ENCODE measurements at regions not wholly inside any gene's neighbourhood (a gene's known extent, or its start where the extent isn't known, plus 50 kb on each side); places are given as distances from the start of the nearest gene placed in this dataset.

DNA sequence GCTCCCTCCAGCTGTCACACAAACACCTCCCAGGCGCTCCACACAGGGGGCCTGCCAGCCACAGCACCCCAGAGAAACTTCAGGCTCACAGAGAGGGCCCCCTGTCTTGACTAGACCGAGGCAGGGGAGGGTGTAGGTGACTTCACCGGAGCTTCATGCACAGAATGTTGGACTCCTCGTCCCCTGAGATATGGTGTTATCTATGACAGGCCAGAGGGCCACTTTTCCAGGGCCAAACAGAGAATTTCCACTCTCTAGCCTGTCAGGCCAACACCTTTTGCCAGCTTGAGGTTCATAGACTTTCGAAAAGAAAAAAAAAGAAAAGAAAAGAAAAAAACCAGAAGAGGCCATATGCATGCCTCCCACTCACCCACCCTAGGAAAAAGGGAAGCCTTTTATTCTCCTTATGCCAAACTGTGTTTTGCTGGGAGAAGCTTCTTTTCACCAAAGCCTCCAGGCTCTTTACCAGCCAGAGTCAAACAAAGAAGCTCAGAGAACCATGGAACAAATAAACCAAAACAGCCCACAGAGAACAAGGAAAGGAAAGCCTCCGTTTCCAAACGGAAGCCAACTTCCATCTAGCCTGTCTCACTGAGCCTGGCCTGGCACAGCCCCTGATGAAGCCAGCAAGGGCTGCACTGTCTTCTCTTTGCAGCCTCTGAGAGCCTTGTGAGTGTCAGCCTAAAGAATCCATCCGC, 313.2 kb upstream of the JARID2 start:
- no peak for DNase-seq

DNA sequence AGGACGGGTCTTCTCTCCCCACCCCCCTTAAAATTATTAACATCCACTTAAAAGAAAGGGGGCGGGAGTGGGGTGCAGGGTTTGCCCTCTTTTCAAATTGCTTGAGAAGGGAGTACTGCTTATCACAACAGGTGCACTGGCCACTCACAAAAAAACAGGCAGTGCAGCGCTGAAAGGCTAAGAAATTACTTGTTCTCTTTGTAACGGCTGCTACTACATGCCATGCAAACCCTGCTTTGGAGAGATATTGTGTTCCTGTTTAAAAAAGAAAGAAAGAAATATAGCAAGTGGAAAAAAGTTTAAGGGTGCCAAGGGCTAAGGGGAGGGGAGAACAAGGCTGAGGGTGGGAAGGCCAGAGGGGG, 312.7 kb upstream of the JARID2 start:
- DNase-seq = no peak

DNA sequence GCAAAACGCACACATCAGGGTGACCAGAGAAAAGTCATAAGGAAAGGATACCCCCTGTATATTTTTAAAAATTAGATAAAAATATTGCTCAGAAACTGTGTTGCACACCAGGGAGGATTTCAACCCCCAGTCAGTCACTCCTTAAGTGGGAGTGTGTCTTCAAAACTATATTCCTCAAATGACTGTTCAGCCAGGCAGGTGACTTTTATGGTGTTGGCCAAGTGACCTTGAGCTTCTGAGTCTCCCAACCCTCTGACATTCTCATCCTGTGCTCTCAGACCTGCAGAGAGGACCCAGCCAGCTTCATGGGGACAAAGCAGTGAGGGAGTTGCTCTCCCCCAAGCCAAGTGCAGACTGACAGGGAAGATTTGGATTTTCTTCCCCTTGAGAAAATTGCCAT, 311.9 kb upstream of the JARID2 start:
- DNase-seq = no peak

DNA sequence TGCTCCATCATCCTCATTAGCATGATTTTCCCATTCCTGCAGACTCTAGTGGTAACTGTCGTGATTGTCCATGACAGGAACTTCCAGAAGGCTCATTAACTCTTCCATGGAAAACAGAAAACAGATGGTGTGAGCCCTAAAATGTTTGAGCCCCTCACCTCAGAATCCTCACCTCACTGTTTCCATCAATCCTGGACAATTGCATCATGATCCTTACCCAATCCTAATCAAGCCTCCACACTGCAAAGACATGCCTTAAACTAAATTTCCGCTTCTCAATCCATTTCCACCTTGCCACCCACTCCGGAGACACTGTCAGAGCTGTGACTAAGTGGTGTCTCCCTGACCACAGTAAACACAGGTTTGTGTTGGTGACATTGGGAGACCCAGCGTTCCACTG, 311.0 kb upstream of the JARID2 start:
- no peak for DNase-seq

DNA sequence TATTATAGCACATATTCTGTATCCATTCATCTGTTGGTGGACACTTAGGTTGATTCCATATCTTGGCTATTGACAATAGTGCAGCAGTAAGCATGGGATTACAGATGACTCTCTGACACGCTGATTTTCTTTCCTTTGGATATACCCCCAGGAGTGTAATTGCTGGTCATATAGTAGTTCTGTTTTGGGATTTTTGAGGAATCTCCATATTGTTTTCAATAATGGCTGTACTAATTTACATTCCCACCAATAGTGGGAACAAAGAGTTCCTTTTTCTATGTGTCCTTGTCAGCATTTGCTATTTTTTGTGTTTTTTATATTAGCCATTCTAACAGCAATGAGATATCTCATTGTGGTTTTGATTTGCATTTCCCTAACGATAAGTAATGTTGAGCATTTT, 309.0 kb upstream of the JARID2 start:
- no peak for DNase-seq

DNA sequence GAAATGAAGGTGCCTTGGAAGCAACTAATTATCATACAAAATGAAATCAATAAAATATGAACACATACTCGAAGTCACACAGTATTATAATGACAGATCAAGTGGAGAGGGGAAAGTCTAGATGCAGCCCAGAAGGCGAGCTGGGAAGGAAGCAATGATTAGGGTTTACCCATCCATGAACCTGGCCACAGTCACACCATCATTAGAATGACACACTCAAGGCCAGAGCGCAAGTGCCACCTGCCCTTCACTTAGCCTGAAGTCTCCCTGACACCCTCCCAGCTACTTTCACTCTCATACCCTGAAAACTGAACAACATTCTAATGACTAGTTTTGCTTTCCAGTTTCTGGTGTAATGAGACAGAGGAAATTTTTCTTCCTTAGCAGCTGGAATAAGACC, 302.8 kb upstream of the JARID2 start:
- no peak for DNase-seq

DNA sequence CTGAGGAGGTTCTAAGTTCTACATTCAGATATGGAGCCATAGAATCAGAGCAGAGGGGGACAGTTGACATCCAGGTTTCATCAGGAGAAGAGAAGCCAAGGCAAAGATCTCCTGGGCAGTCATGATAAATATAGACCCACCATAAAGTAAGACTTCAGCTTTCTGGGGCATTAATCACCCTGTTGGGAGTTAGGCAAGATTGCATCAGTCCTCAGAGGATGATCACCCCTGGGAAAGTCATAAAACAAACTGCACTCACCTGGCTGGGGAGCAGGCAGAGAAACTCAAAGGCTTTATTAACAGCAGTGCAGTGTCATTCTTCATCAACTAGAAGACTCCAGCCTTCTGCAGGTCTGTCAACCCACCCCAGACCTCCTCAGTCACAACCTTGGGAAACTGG, 301.3 kb upstream of the JARID2 start:
- DNase-seq = no peak

DNA sequence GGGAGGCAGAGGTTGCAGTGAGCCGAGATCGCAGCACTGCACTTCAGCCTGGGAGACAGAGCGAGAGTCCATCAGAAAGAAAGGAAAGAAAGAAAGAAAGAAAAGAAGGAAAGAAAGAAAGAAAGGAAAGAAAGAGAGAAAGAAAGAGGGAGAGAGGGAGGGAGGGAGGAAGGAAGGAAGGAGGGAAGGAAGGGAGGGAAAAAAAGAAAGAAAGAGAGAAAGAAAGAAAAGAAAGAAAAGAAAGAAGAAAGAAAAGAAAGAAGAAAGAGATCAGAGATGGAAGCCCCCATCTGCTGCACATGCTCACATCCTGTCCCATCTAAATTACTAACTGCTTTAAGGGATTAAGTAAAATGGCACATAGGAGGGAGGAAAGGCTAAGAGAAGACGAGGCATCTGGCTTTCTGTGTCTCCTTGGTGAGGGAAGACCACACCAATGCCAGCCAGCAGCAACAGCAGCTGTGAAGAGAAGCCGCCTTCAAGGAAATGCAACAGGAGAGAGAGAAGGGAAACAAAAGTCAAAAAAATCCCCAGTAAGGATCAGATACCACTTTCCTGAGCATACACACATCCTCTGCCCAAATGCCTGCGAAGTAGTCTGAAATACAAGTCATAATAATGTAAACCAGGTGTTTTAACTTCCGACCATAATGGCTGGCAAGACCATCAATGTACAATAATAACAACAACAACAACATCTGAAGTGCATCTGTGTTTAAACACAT, 300.2 kb upstream of the JARID2 start:
- no peak for DNase-seq

DNA sequence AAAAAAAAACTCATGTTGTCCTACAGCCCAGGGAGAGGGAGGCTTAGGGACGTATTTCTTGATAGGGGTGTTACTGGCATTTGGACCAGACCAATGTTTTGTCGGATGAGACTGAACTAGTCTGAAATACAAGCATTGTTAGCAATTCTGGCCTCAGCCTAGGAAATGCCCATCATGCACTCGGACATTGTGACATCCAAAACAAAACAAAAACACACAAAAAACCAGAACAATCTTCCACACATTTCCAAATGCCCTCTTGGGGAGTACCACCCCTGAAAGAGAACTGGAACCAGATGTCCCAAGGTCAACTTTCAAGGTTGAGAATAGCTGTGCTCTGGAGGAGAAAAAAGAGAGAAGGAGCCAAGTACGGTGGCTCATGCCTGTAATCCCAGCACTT, 299.1 kb upstream of the JARID2 start:
- no peak for DNase-seq

DNA sequence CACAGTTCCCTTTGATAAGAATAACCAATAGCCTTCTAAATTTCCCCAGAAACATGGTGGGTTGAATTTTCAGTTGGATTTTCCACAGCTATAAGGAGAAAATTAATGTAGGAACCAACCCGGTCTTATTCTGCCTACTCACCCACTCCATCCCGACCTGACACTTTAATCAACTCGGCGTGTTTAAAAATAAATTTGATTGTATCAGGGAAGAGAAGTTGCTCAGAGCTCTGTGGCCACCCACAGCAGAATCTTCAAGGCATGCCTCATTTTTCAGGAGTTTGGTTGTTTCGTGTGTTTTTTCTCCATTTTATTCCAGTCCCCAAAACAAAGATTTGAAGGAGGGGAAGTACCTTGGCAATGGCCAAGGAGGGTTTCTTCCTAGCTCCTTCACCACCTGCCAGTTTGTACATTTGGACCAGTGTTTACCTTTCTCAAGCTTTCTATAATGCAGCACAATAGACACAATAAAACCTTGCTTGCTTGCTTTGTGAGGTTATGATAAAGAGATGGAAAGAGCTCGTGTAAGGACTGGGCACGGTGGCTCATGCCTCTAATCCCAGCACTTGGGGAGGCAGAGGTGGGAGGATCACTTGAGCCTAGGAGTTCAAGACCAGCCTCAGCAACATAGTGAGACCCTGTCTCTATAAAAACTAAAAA, 297.2 kb upstream of the JARID2 start:
- no peak for DNase-seq

DNA sequence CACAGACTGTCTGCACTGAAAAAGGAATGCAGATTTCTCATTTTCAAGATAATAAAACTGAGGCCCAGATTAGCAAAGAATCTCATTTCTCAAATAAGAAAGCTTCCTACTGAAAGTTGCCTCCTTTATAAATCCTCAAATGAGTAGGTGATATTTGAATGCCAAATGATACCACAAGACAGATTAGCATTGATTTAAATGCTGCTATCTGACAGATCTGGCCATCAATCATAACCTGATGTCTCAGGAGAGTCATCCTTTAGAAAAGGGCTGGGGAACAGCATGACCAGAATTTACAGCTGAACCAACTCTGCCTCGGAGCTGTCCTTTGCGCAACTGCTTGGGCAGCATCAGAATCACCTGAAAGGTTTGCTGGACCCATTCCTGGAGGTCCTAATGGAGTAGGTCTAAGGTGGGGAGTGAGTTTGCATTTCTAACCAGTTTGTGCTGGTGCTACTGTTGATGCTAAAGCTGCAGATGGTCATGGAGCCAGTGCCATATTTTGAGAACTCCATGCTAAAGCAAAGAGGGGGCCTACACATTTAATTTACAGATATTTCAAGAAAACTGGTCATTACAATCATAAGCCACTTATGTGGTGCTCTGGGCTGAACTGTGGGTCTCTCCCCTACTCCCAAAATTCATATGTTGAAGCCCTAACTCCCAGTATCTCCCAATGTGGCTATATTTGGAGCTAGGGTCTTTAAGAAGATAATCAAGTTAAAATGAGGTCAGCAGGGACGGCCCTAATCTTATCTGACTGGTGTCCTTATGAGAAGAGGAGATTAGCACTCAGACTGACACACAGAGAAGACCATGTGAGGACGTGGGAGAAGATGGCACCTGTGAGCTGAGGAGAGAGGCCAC, 295.5 kb upstream of the JARID2 start:
- DNase-seq = no peak

DNA sequence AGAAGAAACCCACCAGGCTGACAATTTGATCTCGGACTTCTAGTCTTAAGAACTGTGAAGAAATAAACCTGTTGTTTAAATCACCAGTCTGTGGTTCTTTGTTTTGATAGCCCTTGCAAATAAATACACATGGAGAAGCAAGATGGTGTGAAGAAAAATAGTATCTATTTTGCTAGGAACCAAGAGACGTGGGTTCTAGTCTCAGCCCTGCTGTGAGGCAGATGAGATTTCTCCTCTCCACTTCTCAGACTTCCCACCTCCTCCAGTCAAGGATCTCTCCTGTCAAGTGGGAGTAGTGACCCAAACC, 294.9 kb upstream of the JARID2 start:
- no peak for DNase-seq

DNA sequence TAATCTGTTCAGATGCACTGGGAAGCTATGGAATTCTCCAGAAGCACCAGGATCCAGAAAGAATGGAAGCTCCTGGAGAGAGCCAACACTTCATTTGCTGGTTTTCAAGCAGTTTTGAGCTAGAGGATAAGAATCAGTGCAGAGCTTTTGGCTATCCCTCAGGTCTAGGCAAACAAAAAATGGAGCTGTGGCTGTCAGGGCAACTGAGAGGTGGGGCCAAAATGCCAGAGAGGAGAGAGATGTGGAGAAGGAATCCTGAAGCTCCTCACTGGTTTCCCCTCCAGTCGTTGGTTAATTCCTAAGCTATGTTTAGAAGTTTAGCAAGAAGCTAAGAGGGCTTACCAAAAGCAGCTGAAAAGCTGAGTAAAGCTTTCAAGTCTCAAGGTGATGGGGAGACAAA, 294.2 kb upstream of the JARID2 start:
- DNase-seq = no peak

DNA sequence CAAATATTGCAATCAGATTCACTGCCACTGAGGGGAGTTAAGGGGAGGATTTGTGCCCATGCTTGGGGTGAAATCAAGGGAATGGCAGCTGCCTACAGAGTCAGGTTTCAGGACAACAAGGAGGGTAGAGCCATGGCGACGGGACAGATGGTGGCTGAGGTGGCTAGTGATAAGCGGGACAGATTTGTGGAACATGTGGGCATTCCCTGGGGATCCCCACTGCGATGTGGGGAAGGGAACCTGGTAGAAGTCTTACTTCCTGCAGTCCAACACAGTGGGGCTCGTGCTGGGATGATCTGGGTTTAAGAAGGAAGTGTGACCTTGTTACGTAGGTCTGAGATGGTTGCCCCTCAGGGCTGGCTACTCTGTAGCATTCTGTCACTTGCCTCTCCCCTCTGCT, 292.0 kb upstream of the JARID2 start:
- no peak for DNase-seq

DNA sequence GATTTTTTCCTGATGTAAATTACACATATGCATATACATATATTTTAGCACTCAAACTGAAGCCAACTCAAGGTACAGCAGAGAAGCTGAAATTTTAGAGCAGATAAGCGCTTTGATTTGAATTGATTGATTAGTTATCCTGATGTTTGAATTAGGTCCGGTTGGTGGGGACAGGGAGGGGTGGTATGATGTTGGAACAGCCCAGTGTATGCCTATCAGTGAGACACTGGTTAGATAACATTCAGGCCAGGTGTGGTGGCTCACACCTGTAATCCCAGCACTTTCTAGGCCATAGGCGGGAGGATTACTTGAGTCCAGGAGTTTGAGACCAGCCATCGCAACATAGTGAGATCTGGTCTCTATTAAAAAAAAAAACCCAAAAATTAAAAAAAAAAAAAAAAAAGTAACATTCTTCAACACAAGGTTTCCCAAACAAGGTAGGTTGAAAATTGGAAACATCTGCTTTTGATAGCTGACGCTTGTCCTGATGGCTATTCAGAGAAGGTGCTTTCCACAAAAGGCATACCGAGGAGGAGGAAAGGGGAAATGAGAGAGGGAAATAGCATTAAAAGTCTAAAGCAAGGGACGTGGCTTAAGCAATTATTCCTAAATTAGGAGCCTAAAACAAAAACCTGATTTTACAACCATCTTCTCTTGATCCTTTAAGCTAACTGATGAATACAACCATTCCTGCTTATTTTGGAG, 288.4 kb upstream of the JARID2 start:
- no peak for DNase-seq

DNA sequence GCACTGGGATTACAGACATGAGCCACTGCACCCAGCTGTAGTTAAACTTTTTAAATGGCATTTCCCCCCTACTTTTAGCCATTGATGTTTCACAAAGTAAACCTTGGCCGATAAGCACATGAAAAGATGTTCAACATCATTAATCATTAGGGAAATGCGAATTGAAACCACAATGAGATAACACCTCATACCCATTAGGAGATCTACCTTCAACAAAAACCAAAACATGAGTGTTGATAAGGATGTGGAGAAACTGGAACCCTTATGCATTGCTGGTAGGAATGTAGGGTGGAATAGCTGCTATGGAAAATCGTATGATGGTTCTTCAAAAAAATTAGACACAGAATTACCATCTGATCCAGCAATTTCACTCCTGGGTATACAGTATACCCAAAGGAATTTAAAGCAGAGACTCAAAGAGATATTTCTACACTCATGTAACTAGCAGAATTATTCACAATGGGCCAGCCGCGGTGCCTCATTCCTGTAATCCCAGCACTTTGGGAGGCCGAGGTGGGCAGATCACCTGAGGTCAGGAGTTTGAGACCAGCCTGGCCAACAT, 286.5 kb upstream of the JARID2 start:
- DNase-seq = no peak

DNA sequence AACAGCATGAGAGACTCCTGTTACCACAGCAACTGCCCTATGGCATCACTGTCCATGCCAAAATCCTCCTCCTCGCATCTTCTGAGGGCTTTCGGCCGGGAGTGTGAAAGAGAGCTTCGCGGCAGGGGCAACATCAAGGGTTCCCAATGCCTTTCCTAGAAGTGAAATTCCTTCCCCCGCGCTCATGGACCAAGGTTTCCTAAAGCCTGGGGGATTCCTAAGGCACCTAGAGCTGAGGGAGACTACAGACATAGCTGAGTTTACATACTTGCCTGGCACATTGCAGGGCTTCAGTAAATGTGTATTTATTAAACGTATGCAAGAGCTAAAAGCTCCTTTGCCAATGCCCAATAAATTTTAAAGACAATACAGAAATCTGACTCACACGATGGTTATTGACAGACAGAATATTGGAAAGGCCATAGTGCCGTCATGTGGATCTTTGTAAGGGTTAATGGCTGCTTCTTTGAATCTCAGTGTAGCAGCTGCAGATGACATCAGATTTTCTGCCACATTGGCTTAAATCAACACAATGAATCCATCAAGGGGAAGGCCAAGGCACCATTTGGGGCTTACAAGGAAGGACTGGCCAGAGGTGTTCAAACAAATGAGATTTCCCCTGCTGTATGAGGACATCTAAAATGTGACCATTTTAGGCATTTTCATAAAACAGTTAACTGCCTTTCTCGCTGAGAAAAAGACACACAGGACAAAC, 281.2 kb upstream of the JARID2 start:
- DNase-seq = no peak

DNA sequence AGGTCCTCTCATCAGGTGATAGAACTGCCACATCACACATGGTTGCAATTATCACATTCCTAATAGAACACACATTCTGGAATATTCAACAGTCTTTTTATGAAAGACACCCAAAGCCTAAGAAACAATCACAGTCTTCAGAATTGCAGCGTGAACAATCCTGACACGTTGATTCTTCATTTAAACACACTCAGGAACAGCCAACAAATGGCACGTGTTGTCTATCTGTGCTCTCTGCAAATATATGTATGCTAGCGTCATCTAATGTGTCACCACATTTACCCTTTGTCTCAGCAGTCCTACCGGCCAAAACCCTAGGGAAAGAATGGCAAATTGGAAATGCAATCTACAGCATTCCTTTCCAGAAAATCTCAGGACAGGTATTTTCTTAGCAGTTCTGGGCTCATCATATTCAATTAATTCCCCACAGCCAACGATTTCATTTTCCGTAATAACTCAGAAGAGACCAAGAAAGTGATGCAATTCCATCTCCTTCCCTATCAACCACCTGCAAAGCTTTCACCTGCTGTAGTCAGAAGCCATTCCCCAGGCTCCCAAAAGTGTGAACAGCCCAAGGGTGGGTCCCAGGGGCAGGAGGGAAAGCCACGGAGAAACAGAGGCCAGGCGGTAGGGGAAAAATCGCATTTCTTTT, 280.3 kb upstream of the JARID2 start:
- no peak for DNase-seq

DNA sequence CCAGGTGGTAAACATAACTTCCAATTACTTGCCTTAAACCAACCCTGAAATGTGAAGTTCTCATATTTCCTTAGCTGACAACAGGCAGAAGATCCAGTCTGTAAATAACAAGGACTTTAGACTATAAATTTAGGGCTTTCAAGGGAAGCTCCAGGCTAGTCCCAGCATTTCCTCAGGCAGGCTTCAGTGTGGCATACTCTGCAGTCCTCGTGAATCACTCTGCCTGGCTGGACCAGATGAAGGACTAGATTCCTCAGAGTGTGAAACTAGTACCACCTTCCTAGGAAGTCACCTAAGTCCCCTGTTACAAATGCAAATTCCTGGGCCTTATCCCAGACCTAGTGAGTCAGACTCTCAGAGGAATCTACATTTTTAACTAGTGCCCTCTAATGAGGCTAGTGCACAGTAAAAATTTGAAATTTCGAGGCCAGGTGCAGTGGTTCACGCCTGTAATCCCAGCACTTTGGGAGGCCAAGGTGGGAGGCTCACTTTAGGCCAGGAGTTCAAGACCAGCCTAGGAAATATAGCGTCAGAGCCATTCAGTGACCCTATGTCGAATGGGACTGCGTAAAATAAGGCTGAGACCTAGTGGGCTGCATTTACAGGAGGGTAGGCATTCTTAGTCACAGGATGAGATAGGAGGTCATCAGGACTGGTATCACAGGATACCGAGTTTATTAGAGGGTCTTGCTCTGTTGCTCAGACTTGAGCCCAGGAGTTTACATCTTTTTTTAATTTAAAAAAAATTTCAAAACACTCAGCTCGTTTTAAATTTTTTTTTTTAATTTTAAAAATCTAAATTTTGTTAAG, 279.6 kb upstream of the JARID2 start:
- no peak for DNase-seq

DNA sequence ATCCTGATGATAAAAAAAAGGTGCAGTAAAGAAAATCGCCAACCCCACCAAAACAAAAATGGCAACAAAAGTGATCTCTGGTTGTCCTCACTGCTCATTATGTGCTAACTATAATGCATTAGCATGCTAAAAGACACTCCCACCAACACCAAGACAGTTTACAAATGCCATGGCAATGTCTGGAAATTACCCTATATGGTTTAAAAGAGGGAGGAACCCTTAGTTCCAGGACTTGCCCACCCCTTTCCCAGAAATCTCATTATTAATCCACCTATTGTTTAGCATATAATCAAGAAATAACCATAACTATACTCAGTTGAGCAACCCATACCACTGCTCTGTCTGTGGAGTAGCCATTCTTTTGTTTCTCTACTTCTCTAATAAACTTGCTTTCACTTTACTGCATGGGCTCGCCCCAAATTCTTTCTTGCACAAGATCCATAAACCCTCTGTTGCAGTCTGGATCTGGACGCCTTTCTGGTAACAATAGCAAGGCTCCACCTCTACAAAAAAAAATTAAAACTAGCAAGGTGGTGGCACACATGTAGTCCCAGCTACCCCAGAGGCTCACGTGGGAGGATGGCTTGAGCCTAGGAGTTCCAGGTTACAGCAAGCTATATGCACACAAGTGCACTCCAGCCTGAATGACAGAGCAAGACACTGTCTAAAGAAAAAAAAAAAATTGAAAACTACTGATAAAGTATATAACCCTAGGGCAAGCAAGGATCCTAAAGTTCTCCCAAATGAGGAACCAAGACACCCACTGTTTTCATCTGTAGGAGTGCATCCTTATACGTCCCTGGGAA, 278.8 kb upstream of the JARID2 start:
- no peak for DNase-seq

All from SIG-M5 (cell line).